SKM-1 treated with dmso at 0.1 percent for 144 hours (cell line): ENCODE measurements at regions not wholly inside any gene's neighbourhood (a gene's known extent, or its start where the extent isn't known, plus 50 kb on each side); places are given as distances from the start of the nearest gene placed in this dataset.

Source experiments
- DNase-seq: peaks from one replicate; lab custom pipeline; 2025; ENCODE audit not compliant: unreplicated experiment; lab: John Stamatoyannopoulos, UW

GRCh38 chrX:39167791-39168190 lies 366.5 kb downstream of the MID1IP1 start:
- peak; percentile 7 for DNase-seq

GRCh38 chrX:39168609-39169008 lies 367.4 kb downstream of the MID1IP1 start:
- DNase-seq, result no peak

GRCh38 chrX:39169976-39170375 lies 368.7 kb downstream of the MID1IP1 start:
- DNase-seq, result no peak

GRCh38 chrX:39170464-39170863 lies 369.2 kb downstream of the MID1IP1 start:
- no peak for DNase-seq

- DNase-seq, result no peak
Observed at GRCh38 chrX:39171686-39172085, 370.4 kb downstream of the MID1IP1 start.

GRCh38 chrX:39174241-39174771 lies 373.0 kb downstream of the MID1IP1 start:
- no peak for DNase-seq

GRCh38 chrX:39174772-39175417 lies 373.6 kb downstream of the MID1IP1 start:
- no peak for DNase-seq

- DNase-seq, result no peak
Observed at GRCh38 chrX:39175418-39176057, 374.3 kb downstream of the MID1IP1 start.

- no peak for DNase-seq
Observed at GRCh38 chrX:39176105-39176504, 374.8 kb downstream of the MID1IP1 start.

- no peak for DNase-seq
Observed at GRCh38 chrX:39189431-39189830, 388.2 kb downstream of the MID1IP1 start.

GRCh38 chrX:39194673-39195072 lies 393.4 kb downstream of the MID1IP1 start:
- DNase-seq, result no peak

GRCh38 chrX:39195156-39195555 lies 393.9 kb downstream of the MID1IP1 start:
- DNase-seq, result no peak

GRCh38 chrX:39196192-39197102 lies 395.2 kb downstream of the MID1IP1 start:
- DNase-seq, result peak; percentile 53

- DNase-seq, result no peak
Observed at GRCh38 chrX:39199429-39199828, 398.2 kb downstream of the MID1IP1 start.

GRCh38 chrX:39201305-39201990 lies 400.2 kb downstream of the MID1IP1 start:
- DNase-seq, result no peak

GRCh38 chrX:39202641-39203040 lies 401.4 kb downstream of the MID1IP1 start:
- no peak for DNase-seq

- no peak for DNase-seq
Observed at GRCh38 chrX:39203427-39203826, 402.2 kb downstream of the MID1IP1 start.

- DNase-seq, result no peak
Observed at GRCh38 chrX:39204353-39204752, 403.1 kb downstream of the MID1IP1 start.

- DNase-seq, result no peak
Observed at GRCh38 chrX:39204945-39205344, 403.7 kb downstream of the MID1IP1 start.

- no peak for DNase-seq
Observed at GRCh38 chrX:39205467-39205866, 404.2 kb downstream of the MID1IP1 start.
